ENCODE measurements at regions not wholly inside any gene's neighbourhood (a gene's known extent, or its start where the extent isn't known, plus 50 kb on each side); places are given as distances from the start of the nearest gene placed in this dataset.

- no peak for TF ChIP-seq SUZ12 (IDR thresholded peaks at IDR 0.05)
- no peak for TF ChIP-seq FOXA1 (IDR thresholded peaks at IDR 0.05)
- TF ChIP-seq HDGF (IDR thresholded peaks at IDR 0.05; ENCODE audit: borderline replicate concordance) = no peak
- no peak for TF ChIP-seq SP1 (IDR thresholded peaks at IDR 0.05)
- no peak for TF ChIP-seq LEF1 (IDR thresholded peaks at IDR 0.05; ENCODE audit: borderline replicate concordance)
- TF ChIP-seq NFRKB (IDR thresholded peaks at IDR 0.05) = no peak
Measured at GRCh38 chr2:139925903-139926302, 1145.7 kb upstream of the NXPH2 start.
